Endodermal cell (in vitro differentiated cells): ENCODE measurements at regions not wholly inside any gene's neighbourhood (a gene's known extent, or its start where the extent isn't known, plus 50 kb on each side); places are given as distances from the start of the nearest gene placed in this dataset.

Experiments used
- DNase-seq: peaks from one replicate; pipeline ENCODE4 v3.0.0-alpha.2; 2017
- H3K27ac ChIP-seq: 2 replicates; pipeline ENCODE4 v1.5.1; 2013; ENCODE audit warnings: mild to moderate bottlenecking, low read depth, low read length, moderate library complexity
- H3K27me3 ChIP-seq: 2 replicates; pipeline ENCODE4 v1.6.1; 2013; ENCODE audit warnings: mild to moderate bottlenecking, low read length, moderate library complexity; ENCODE audit not compliant: insufficient read depth, control insufficient read depth, poor library complexity, severe bottlenecking
- H3K36me3 ChIP-seq: 2 replicates; pipeline ENCODE4 v1.7.0; 2013; ENCODE audit warnings: mild to moderate bottlenecking, low read length, moderate library complexity; ENCODE audit not compliant: control insufficient read depth, insufficient read depth
- H3K4me1 ChIP-seq: one replicate; pipeline ENCODE4 v1.7.0; 2013; ENCODE audit warnings: low read length; ENCODE audit not compliant: control insufficient read depth, insufficient read depth
- H3K4me3 ChIP-seq: 2 replicates; pipeline ENCODE4 v1.5.1; 2013; ENCODE audit warnings: mild to moderate bottlenecking, low read length, moderate library complexity
- H3K9ac ChIP-seq: 2 replicates; pipeline ENCODE4 v1.6.1; 2013; ENCODE audit warnings: mild to moderate bottlenecking, low read length, moderate library complexity; ENCODE audit not compliant: poor library complexity, severe bottlenecking; ENCODE audit errors: extremely low read depth
- H3K9me3 ChIP-seq: 2 replicates; pipeline ENCODE4 v1.6.1; 2013; ENCODE audit warnings: mild to moderate bottlenecking, low read length, moderate library complexity; ENCODE audit not compliant: control insufficient read depth
- H3K27ac Mint-ChIP-seq: 2 replicates; pipeline ENCODE4 v1.8.0; 2020; ENCODE audit warnings: mixed read lengths
- H3K27me3 Mint-ChIP-seq: 2 replicates; pipeline ENCODE4 v1.8.0; 2021; ENCODE audit warnings: mild to moderate bottlenecking, mixed read lengths; ENCODE audit not compliant: insufficient read depth
- H3K36me3 Mint-ChIP-seq: 2 replicates; pipeline ENCODE4 v1.8.0; 2020; ENCODE audit warnings: low read depth, mixed read lengths
- H3K4me1 Mint-ChIP-seq: 2 replicates; pipeline ENCODE4 v1.8.0; 2020; ENCODE audit warnings: mixed read lengths
- H3K4me3 Mint-ChIP-seq: 2 replicates; pipeline ENCODE4 v1.8.0; 2020; ENCODE audit warnings: mild to moderate bottlenecking, moderate library complexity, mixed read lengths
- H3K9me3 Mint-ChIP-seq: 2 replicates; pipeline ENCODE4 v1.8.0; 2020; ENCODE audit warnings: mild to moderate bottlenecking, mixed read lengths
- WGBS, 2 experiments: methylation state at CpG; one replicate each; pipeline versions ENCODE4 v1.1.5 to v1.1.7; 2013; ENCODE audit warnings: missing lambda C conversion rate in 2 of 2, mixed read lengths in 1 of 2; ENCODE audit not compliant: insufficient coverage in 1 of 2, insufficient read length in 1 of 2; 5-methylcytosine and 5-hydroxymethylcytosine counted together
- TF ChIP-seq, protein P1 (sequence below): fragments of 200-600 bp; sonication (generic); conservative IDR thresholded peaks from 2 replicates; pipeline ENCODE4 v1.5.0; 2021; ENCODE audit warnings: antibody characterized with exemption, mild to moderate bottlenecking

DNA sequence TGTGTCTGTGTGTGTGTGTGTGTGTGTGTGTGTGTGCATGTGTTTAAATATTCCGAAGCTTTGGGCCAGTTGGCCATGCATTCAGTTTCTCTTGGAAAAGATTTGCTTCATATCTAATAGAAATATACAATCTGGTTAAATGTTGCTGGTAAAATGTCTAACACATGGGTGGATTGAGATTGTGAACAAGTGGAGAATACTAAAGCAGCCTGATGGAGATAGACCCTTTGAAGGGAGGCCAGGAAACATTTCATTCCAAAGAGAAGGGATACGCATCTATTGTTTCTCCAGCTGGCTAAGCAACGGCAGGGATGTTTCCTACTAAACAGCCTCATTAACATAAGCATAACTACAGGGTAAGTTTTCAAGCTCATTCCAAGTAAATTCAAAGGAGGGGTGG lies 257.5 kb upstream of the PTBP2 start:
- no peaks in the 10 kb centered on the region for H3K36me3 ChIP-seq
- H3K9ac ChIP-seq, result no peak overlapping the region
- H3K4me1 Mint-ChIP-seq, result peaks cover 5% of the 10 kb centered on the region
- no peak for DNase-seq
- H3K4me3 ChIP-seq, result no peak overlapping the region
- H3K4me3 Mint-ChIP-seq, result no peak overlapping the region
- no peaks in the 10 kb centered on the region for H3K4me1 ChIP-seq
- WGBS, 2 experiments, result 81% methylated on average over 3 of the region's 3 CpGs; no CpG with 5 or more reads in 1 of the 2 experiments
- TF ChIP-seq, protein P1, sequence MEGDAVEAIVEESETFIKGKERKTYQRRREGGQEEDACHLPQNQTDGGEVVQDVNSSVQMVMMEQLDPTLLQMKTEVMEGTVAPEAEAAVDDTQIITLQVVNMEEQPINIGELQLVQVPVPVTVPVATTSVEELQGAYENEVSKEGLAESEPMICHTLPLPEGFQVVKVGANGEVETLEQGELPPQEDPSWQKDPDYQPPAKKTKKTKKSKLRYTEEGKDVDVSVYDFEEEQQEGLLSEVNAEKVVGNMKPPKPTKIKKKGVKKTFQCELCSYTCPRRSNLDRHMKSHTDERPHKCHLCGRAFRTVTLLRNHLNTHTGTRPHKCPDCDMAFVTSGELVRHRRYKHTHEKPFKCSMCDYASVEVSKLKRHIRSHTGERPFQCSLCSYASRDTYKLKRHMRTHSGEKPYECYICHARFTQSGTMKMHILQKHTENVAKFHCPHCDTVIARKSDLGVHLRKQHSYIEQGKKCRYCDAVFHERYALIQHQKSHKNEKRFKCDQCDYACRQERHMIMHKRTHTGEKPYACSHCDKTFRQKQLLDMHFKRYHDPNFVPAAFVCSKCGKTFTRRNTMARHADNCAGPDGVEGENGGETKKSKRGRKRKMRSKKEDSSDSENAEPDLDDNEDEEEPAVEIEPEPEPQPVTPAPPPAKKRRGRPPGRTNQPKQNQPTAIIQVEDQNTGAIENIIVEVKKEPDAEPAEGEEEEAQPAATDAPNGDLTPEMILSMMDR, result no peak
- H3K27ac ChIP-seq, result no peak overlapping the region
- no peak overlapping the region for H3K27ac Mint-ChIP-seq
- no peaks in the 10 kb centered on the region for H3K9me3 ChIP-seq
- H3K9me3 Mint-ChIP-seq, result peaks cover 3% of the 10 kb centered on the region
- H3K36me3 Mint-ChIP-seq, result no peaks in the 10 kb centered on the region
- H3K27me3 Mint-ChIP-seq, result peaks cover 11% of the 10 kb centered on the region
- no peaks in the 10 kb centered on the region for H3K27me3 ChIP-seq

DNA sequence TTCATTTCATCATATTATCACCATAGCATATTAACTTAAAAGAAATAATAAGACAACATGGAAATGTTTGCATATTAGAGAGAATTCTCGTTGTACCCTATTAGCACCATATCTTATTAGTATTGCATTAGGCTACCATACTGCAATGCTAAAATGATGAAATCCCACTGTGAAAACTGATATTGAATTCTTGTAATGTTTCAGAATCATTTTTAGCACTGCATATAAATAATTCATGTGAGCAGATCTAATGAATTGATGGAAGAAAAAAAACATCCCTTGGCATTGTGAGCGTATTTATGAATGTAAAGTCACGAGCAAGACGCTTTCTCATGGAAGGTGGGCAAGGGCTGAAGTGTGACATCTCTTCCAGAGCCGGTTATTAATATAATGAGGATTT lies 257.1 kb upstream of the PTBP2 start:
- Mint-ChIP-seq H3K27me3 (peaks cover 13% of the 10 kb centered on the region), H3K4me1 (peaks cover 5% of the 10 kb centered on the region)
- 94 to 98% methylated on average over 4 of the region's 5 CpGs for WGBS, 2 experiments

DNA sequence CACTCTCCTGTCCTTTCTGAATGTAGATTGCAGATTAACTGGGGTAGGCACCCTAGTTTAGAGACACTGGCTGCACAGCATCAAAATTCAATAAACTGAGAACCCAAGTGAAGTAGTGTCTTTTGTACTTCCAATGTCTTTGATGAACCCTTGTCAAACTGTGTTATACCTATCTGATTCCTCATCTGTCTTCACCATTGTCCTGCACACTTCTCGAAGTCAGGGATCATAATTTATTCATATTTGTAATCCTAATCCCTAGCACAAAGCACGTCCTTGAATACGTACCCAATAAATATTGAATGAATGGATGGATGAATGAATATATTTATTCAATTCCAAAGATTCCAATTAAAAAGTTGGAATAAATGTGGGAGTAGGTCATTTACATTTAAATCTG lies 256.6 kb upstream of the PTBP2 start:
- H3K27ac Mint-ChIP-seq, result no peak overlapping the region
- Histone ChIP-seq H3K4me3 (no peak overlapping the region), H3K27ac (no peak overlapping the region), H3K9ac (no peak overlapping the region), H3K36me3 (no peaks in the 10 kb centered on the region), H3K9me3 (no peaks in the 10 kb centered on the region), H3K27me3 (no peaks in the 10 kb centered on the region), H3K4me1 (no peaks in the 10 kb centered on the region)
- peaks cover 9% of the 10 kb centered on the region for H3K9me3 Mint-ChIP-seq
- TF ChIP-seq, protein P1, result no peak
- DNase-seq, result no peak
- no peak overlapping the region for H3K4me3 Mint-ChIP-seq
- peaks cover 15% of the 10 kb centered on the region for H3K27me3 Mint-ChIP-seq
- no peaks in the 10 kb centered on the region for H3K36me3 Mint-ChIP-seq
- WGBS, 2 experiments, result 88% methylated on average over 3 of the region's 3 CpGs; no CpG with 5 or more reads in 1 of the 2 experiments
- peaks cover 5% of the 10 kb centered on the region for H3K4me1 Mint-ChIP-seq

More for the DNA sequence above, 257.1 kb upstream of the PTBP2 start:
- Histone ChIP-seq H3K4me3 (no peak overlapping the region), H3K36me3 (no peaks in the 10 kb centered on the region), H3K27me3 (no peaks in the 10 kb centered on the region), H3K9me3 (no peaks in the 10 kb centered on the region), H3K9ac (no peak overlapping the region), H3K4me1 (no peaks in the 10 kb centered on the region), H3K27ac (no peak overlapping the region)
- H3K27ac Mint-ChIP-seq, result no peak overlapping the region
- TF ChIP-seq, protein P1, result no peak
- no peak for DNase-seq
- no peak overlapping the region for H3K4me3 Mint-ChIP-seq
- H3K36me3 Mint-ChIP-seq, result no peaks in the 10 kb centered on the region
- peaks cover 7% of the 10 kb centered on the region for H3K9me3 Mint-ChIP-seq
